GM23248 (cell line): ENCODE measurements at regions not wholly inside any gene's neighbourhood (a gene's known extent, or its start where the extent isn't known, plus 50 kb on each side); places are given as distances from the start of the nearest gene placed in this dataset.

ENCODE experiments used
- EZH2 ChIP-seq: fragments of 200-600 bp; sonication (generic); IDR thresholded peaks from 2 replicates; pipeline ENCODE4 v1.6.1; 2018; ENCODE audit warnings: antibody characterized with exemption, mild to moderate bottlenecking; ENCODE audit not compliant: insufficient read depth, poor library complexity, severe bottlenecking
- EZH2phosphoT487 ChIP-seq: fragments of 200-600 bp; sonication (generic); IDR thresholded peaks from 2 replicates; pipeline ENCODE4 v1.6.1; 2018; ENCODE audit warnings: antibody characterized with exemption, moderate library complexity, mild to moderate bottlenecking, low read depth; ENCODE audit not compliant: insufficient read depth

DNA sequence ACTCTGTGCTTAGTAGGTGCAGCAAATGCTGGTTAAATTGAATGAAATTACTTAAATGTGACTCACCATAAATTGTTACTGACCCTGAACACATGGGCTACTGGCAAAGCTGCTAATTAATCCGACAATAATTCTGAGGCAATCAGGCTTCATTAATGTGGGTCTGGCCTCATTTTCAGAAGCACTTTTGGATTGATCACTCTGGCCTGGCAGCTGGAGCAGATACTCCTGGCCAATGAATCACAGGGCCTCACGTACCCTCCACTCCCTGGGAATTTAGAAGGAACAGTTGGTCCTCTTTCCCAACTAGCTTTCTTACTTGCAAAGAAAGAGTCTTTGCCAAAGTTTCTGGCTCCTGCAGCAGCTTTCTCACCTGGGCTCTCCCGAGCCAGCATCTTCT is 162.0 kb upstream of the ZKSCAN2 start:
- TF ChIP-seq EZH2 (no peak), EZH2phosphoT487 (no peak)
